ENCODE measurements at regions not wholly inside any gene's neighbourhood (a gene's known extent, or its start where the extent isn't known, plus 50 kb on each side); places are given as distances from the start of the nearest gene placed in this dataset.

DNA sequence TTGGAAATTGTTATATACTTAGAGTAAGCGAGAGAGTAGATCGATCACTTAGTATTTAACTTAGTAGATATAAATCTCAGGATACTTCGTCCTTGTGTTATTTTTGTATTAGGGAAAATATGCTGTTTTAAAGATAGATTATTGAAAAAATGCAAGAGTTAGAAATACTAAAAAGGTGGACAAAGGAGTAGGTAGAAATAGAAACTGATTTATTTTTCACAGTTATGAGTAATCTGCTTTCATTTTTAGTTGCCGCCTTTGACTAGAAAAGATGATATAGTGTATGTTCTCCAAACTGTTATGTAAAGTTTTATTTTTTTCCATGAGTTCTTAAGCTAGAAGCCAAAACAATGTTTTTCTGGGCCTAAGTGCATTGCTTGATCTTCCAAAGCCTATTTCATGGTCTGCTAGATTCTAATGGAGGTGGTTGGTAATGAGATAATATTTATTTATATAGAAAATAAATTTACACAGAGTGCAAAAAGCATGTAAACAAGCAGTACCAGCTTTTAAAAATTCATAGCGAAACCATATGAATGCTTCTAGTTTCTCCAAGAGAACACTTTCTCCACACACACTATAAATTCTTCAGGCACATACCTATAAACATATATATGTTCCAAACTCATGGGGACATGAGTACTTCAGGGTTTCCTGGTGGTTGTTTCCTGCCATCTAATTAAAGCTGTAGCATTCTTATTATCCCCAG is 61.1 kb downstream of the DIPK2A start:
- TF ChIP-seq CTCF (conservative IDR thresholded peaks at IDR 0.05): no peak
- TF ChIP-seq EZH2 (IDR thresholded peaks at IDR 0.05; ENCODE audit: low read depth): no peak

Measured in PC-9 (cell line).